ENCODE measurements at regions not wholly inside any gene's neighbourhood (a gene's known extent, or its start where the extent isn't known, plus 50 kb on each side); places are given as distances from the start of the nearest gene placed in this dataset.
"Not testable (repeated sequence)": the region's sequence is repeated elsewhere in the genome, so short reads cannot be mapped to it uniquely, and the experiment has no call there.

GRCh38 chr15:77944002-77944867 is 133.3 kb downstream of the TBC1D2B start:
- peak; percentile 39 for DNase-seq

GRCh38 chr15:77942611-77943211 is 134.8 kb downstream of the TBC1D2B start:
- no peak for DNase-seq

GRCh38 chr15:77941090-77941827 is 136.3 kb downstream of the TBC1D2B start:
- not testable (repeated sequence) for DNase-seq

GRCh38 chr15:77940381-77940947 is 137.0 kb downstream of the TBC1D2B start:
- no peak for DNase-seq

- DNase-seq: no peak
These were observed 137.7 kb downstream of the TBC1D2B start for GRCh38 chr15:77939851-77940250.

- DNase-seq: not testable (repeated sequence)
These were observed 138.5 kb downstream of the TBC1D2B start for GRCh38 chr15:77939026-77939425.

GRCh38 chr15:77938546-77938945 is 139.0 kb downstream of the TBC1D2B start:
- DNase-seq: not testable (repeated sequence)

GRCh38 chr15:77936567-77936966 is 140.9 kb downstream of the TBC1D2B start:
- not testable (repeated sequence) for DNase-seq

- not testable (repeated sequence) for DNase-seq
These were observed 143.0 kb downstream of the TBC1D2B start for GRCh38 chr15:77934516-77934915.

- not testable (repeated sequence) for DNase-seq
These were observed 146.6 kb downstream of the TBC1D2B start for GRCh38 chr15:77930907-77931306.

GRCh38 chr15:77930490-77930889 is 147.0 kb downstream of the TBC1D2B start:
- not testable (repeated sequence) for DNase-seq

GRCh38 chr15:77926789-77927188 is 150.7 kb downstream of the TBC1D2B start:
- DNase-seq: not testable (repeated sequence)

GRCh38 chr15:77926296-77926695 is 151.2 kb downstream of the TBC1D2B start:
- DNase-seq: not testable (repeated sequence)

- not testable (repeated sequence) for DNase-seq
These were observed 152.4 kb downstream of the TBC1D2B start for GRCh38 chr15:77925101-77925500.

- DNase-seq: no peak
These were observed 155.8 kb downstream of the TBC1D2B start for GRCh38 chr15:77921664-77922063.

- not testable (repeated sequence) for DNase-seq
These were observed 160.4 kb downstream of the TBC1D2B start for GRCh38 chr15:77916966-77917635.

- not testable (repeated sequence) for DNase-seq
These were observed 161.6 kb downstream of the TBC1D2B start for GRCh38 chr15:77915961-77916330.

- DNase-seq: no peak
These were observed 162.1 kb downstream of the TBC1D2B start for GRCh38 chr15:77915261-77915960.

GRCh38 chr15:77914531-77914930 is 163.0 kb downstream of the TBC1D2B start:
- DNase-seq: not testable (repeated sequence)

- DNase-seq: peak; percentile 68
These were observed 167.2 kb downstream of the TBC1D2B start for GRCh38 chr15:77910030-77910911.
